Fibroblast of mammary gland (primary cell): ENCODE measurements at regions not wholly inside any gene's neighbourhood (a gene's known extent, or its start where the extent isn't known, plus 50 kb on each side); places are given as distances from the start of the nearest gene placed in this dataset.

ENCODE experiments used
- DNase-seq: peaks from one replicate; pipeline ENCODE4 v3.0.0-alpha.2; 2010; ENCODE audit warnings: low read depth
- H3K4me3 ChIP-seq: 2 replicates; pipeline ENCODE4 v1.5.1; 2011; ENCODE audit warnings: low read depth, mild to moderate bottlenecking, low read length, moderate library complexity; ENCODE audit not compliant: control insufficient read depth
- CTCF ChIP-seq: conservative IDR thresholded peaks from 2 replicates; pipeline ENCODE4 v1.5.1; 2011; ENCODE audit warnings: low read depth, low read length, inconsistent platforms; ENCODE audit not compliant: control insufficient read depth, insufficient read depth

GRCh38 chr3:187986514-187986934 is 167.4 kb upstream of the LPP start:
- DNase-seq, result peak; percentile 96
- no peak overlapping the region for H3K4me3 ChIP-seq
- TF ChIP-seq CTCF, result peak; percentile 31

- H3K4me3 ChIP-seq, result no peak overlapping the region
- no peak for DNase-seq
- no peak for TF ChIP-seq CTCF
Observed at GRCh38 chr3:187987187-187987586, 166.8 kb upstream of the LPP start.

- DNase-seq, result no peak
- no peak for TF ChIP-seq CTCF
- no peak overlapping the region for H3K4me3 ChIP-seq
Observed at GRCh38 chr3:187987924-187988323, 166.0 kb upstream of the LPP start.

GRCh38 chr3:187989575-187990153 is 164.3 kb upstream of the LPP start:
- DNase-seq, result no peak
- no peak overlapping the region for H3K4me3 ChIP-seq
- no peak for TF ChIP-seq CTCF

- DNase-seq, result no peak
- H3K4me3 ChIP-seq, result no peak overlapping the region
- TF ChIP-seq CTCF, result no peak
Observed at GRCh38 chr3:187992609-187993008, 161.3 kb upstream of the LPP start.

- no peak for TF ChIP-seq CTCF
- peak; percentile 70 for DNase-seq
- H3K4me3 ChIP-seq, result no peak overlapping the region
Observed at GRCh38 chr3:187994221-187995042, 159.5 kb upstream of the LPP start.
